CD4-positive, alpha-beta memory T cell (primary cell): ENCODE measurements at regions not wholly inside any gene's neighbourhood (a gene's known extent, or its start where the extent isn't known, plus 50 kb on each side); places are given as distances from the start of the nearest gene placed in this dataset.

Experiments used
- CTCF ChIA-PET: fragments of 350-600 bp; sonication (Branson Sonifier 250); formaldehyde crosslinking; loops from one replicate; lab custom pipeline; 2021; ENCODE audit warnings: inconsistent platforms; ENCODE audit not compliant: partially characterized antibody; lab: Charles Lee
- POLR2A ChIA-PET: fragments of 350-600 bp; sonication (Branson Sonifier 250); formaldehyde crosslinking; loops from one replicate; lab custom pipeline; 2021; ENCODE audit not compliant: partially characterized antibody; lab: Charles Lee
- DNase-seq, 5 donors: peaks; one replicate each; pipeline versions ENCODE4 v3.0.0 to v3.0.0-alpha.2; 2020 to 2022; ENCODE audit warnings: mixed read lengths in 1 of 5
- H3K27ac ChIP-seq: one replicate; pipeline ENCODE4 v1.7.0; 2013; ENCODE audit warnings: low read depth, low read length
- H3K27me3 ChIP-seq: 2 replicates; pipeline ENCODE4 v1.7.0; 2013; ENCODE audit warnings: mild to moderate bottlenecking, low read length, moderate library complexity; ENCODE audit not compliant: insufficient read depth
- H3K36me3 ChIP-seq: 2 replicates; pipeline ENCODE4 v1.7.0; 2013; ENCODE audit warnings: mild to moderate bottlenecking, low read length, moderate library complexity; ENCODE audit not compliant: insufficient read depth
- H3K4me1 ChIP-seq: 2 replicates; pipeline ENCODE4 v1.7.0; 2013; ENCODE audit warnings: mild to moderate bottlenecking, low read length, moderate library complexity; ENCODE audit not compliant: insufficient read depth
- H3K4me3 ChIP-seq, 2 donors: one replicate each; pipeline ENCODE4 v1.7.0; 2013; ENCODE audit warnings: low read length in 2 of 2, mild to moderate bottlenecking in 1 of 2
- H3K9me3 ChIP-seq, 2 donors: one replicate each; pipeline ENCODE4 v1.7.0; 2013; ENCODE audit warnings: low read length in 2 of 2, control low read depth in 1 of 2; ENCODE audit not compliant: control insufficient read depth in 1 of 2
- H3K27ac Mint-ChIP-seq, 7 donors: one replicate each; pipeline ENCODE4 v1.8.0; 2020 to 2021; ENCODE audit warnings: mixed read lengths in 7 of 7, mild to moderate bottlenecking in 6 of 7, inconsistent platforms in 3 of 7, moderate library complexity in 3 of 7
- H3K27me3 Mint-ChIP-seq, 2 donors: one replicate each; pipeline ENCODE4 v1.8.0; 2020 to 2021; ENCODE audit warnings: mixed read lengths in 2 of 2
- H3K36me3 Mint-ChIP-seq, 2 donors: one replicate each; pipeline ENCODE4 v1.8.0; 2020 to 2021; ENCODE audit warnings: mixed read lengths in 2 of 2, inconsistent platforms in 1 of 2, mild to moderate bottlenecking in 1 of 2
- H3K4me1 Mint-ChIP-seq, 4 donors: one replicate each; pipeline ENCODE4 v1.8.0; 2020 to 2021; ENCODE audit warnings: mixed read lengths in 4 of 4, mild to moderate bottlenecking in 1 of 4
- H3K4me3 Mint-ChIP-seq, 8 donors: one replicate each; pipeline ENCODE4 v1.8.0; 2020 to 2021; ENCODE audit warnings: mixed read lengths in 8 of 8, mild to moderate bottlenecking in 7 of 8, moderate library complexity in 6 of 8, inconsistent platforms in 3 of 8
- H3K9me3 Mint-ChIP-seq, 8 donors: one replicate each; pipeline ENCODE4 v1.8.0; 2020 to 2021; ENCODE audit warnings: mixed read lengths in 8 of 8, mild to moderate bottlenecking in 5 of 8, inconsistent platforms in 3 of 8, moderate library complexity in 1 of 8
- intact Hi-C: fragments of 100-400 bp; cut with micrococcal nuclease; formaldehyde crosslinking; loops from one replicate; pipeline ENCODE4 v1.15.1; 2023

GRCh38 chr20:51085769-51086168, 62.9 kb upstream of the KCNG1 start:
- Histone ChIP-seq H3K36me3 (no peaks in the 10 kb centered on the region), H3K4me1 (no peaks in the 10 kb centered on the region), H3K27ac (no peak overlapping the region), H3K9me3 (no peaks in the 10 kb centered on the region), H3K4me3 (no peak overlapping the region), H3K27me3 (peaks cover 8% of the 10 kb centered on the region)
- Mint-ChIP-seq H3K9me3 (no peaks in the 10 kb centered on the region), H3K4me3 (no peak overlapping the region), H3K36me3 (no peaks in the 10 kb centered on the region), H3K27me3 (peaks cover 19 to 37% of the 10 kb centered on the region in 2 donors), H3K4me1 (no peaks in the 10 kb centered on the region), H3K27ac (no peak overlapping the region)
- CTCF ChIA-PET = no interaction called here
- POLR2A ChIA-PET = no interaction called here
- intact Hi-C loops = no loop called here
- no peak for DNase-seq

- no peaks in the 10 kb centered on the region for H3K4me1 ChIP-seq
- H3K9me3 Mint-ChIP-seq = no peaks in the 10 kb centered on the region
- no peaks in the 10 kb centered on the region for H3K27me3 ChIP-seq
- no peaks in the 10 kb centered on the region for H3K36me3 Mint-ChIP-seq
- H3K27ac Mint-ChIP-seq = no peak overlapping the region
- peaks cover 18 to 34% of the 10 kb centered on the region in 2 donors for H3K27me3 Mint-ChIP-seq
- CTCF ChIA-PET = no interaction called here
- no peak overlapping the region for H3K4me3 Mint-ChIP-seq
- no peak overlapping the region for H3K4me3 ChIP-seq
- no peaks in the 10 kb centered on the region for H3K4me1 Mint-ChIP-seq
- H3K27ac ChIP-seq = no peak overlapping the region
- H3K36me3 ChIP-seq = no peaks in the 10 kb centered on the region
- H3K9me3 ChIP-seq = no peaks in the 10 kb centered on the region
- POLR2A ChIA-PET = no interaction called here
- intact Hi-C loops = no loop called here
- no peak for DNase-seq
These were observed 61.9 kb upstream of the KCNG1 start for GRCh38 chr20:51084593-51085377.

GRCh38 chr20:51083447-51083846, 60.5 kb upstream of the KCNG1 start:
- H3K36me3 ChIP-seq = no peaks in the 10 kb centered on the region
- no peaks in the 10 kb centered on the region for H3K4me1 Mint-ChIP-seq
- H3K4me1 ChIP-seq = no peaks in the 10 kb centered on the region
- H3K27me3 Mint-ChIP-seq = peaks cover 22 to 38% of the 10 kb centered on the region in 2 donors
- no peaks in the 10 kb centered on the region for H3K36me3 Mint-ChIP-seq
- no peak overlapping the region for H3K27ac Mint-ChIP-seq
- H3K4me3 Mint-ChIP-seq = no peak overlapping the region
- DNase-seq = no peak
- ChIA-PET POLR2A (interaction anchor here (0.5 kb wide), 1 partner anchor 105 kb away, joined by 3 read pairs; no protein-coding TSS in a partner anchor), CTCF (no interaction called here)
- intact Hi-C loops = no loop called here
- no peaks in the 10 kb centered on the region for H3K9me3 ChIP-seq
- H3K27me3 ChIP-seq = no peaks in the 10 kb centered on the region
- H3K9me3 Mint-ChIP-seq = no peaks in the 10 kb centered on the region
- no peak overlapping the region for H3K4me3 ChIP-seq
- no peak overlapping the region for H3K27ac ChIP-seq

- DNase-seq = no peak
- Histone ChIP-seq H3K9me3 (no peaks in the 10 kb centered on the region), H3K4me3 (no peak overlapping the region), H3K36me3 (no peaks in the 10 kb centered on the region), H3K27me3 (no peaks in the 10 kb centered on the region), H3K27ac (no peak overlapping the region), H3K4me1 (no peaks in the 10 kb centered on the region)
- Mint-ChIP-seq H3K27me3 (peaks cover 22 to 39% of the 10 kb centered on the region in 2 donors), H3K36me3 (no peaks in the 10 kb centered on the region), H3K4me3 (no peak overlapping the region), H3K4me1 (no peaks in the 10 kb centered on the region), H3K27ac (no peak overlapping the region), H3K9me3 (no peaks in the 10 kb centered on the region)
- ChIA-PET POLR2A (interaction anchor here (0.5 kb wide), 1 partner anchor 104 kb away, joined by 3 read pairs; no protein-coding TSS in a partner anchor), CTCF (no interaction called here)
- intact Hi-C loops = no loop called here
These were observed 60.1 kb upstream of the KCNG1 start for GRCh38 chr20:51082988-51083387.

- Mint-ChIP-seq H3K27me3 (peaks cover 25 to 38% of the 10 kb centered on the region in 2 donors), H3K4me1 (no peaks in the 10 kb centered on the region), H3K36me3 (no peaks in the 10 kb centered on the region), H3K27ac (no peak overlapping the region), H3K9me3 (no peaks in the 10 kb centered on the region), H3K4me3 (no peak overlapping the region)
- Histone ChIP-seq H3K4me1 (no peaks in the 10 kb centered on the region), H3K27me3 (no peaks in the 10 kb centered on the region), H3K36me3 (no peaks in the 10 kb centered on the region), H3K27ac (no peak overlapping the region), H3K9me3 (no peaks in the 10 kb centered on the region), H3K4me3 (no peak overlapping the region)
- intact Hi-C loops = no loop called here
- POLR2A ChIA-PET = no interaction called here
- no peak for DNase-seq
- CTCF ChIA-PET = no interaction called here
These were observed 57.6 kb upstream of the KCNG1 start for GRCh38 chr20:51080516-51080915.

GRCh38 chr20:51079488-51079887, 56.6 kb upstream of the KCNG1 start:
- H3K36me3 ChIP-seq = no peaks in the 10 kb centered on the region
- no peak for DNase-seq
- ChIA-PET CTCF (no interaction called here), POLR2A (no interaction called here)
- H3K27me3 Mint-ChIP-seq = peaks cover 29 to 44% of the 10 kb centered on the region in 2 donors
- no peak overlapping the region for H3K4me3 Mint-ChIP-seq
- no peaks in the 10 kb centered on the region for H3K4me1 Mint-ChIP-seq
- H3K27me3 ChIP-seq = no peaks in the 10 kb centered on the region
- no peaks in the 10 kb centered on the region for H3K9me3 ChIP-seq
- H3K36me3 Mint-ChIP-seq = no peaks in the 10 kb centered on the region
- no peak overlapping the region for H3K27ac ChIP-seq
- intact Hi-C loops = no loop called here
- H3K4me1 ChIP-seq = no peaks in the 10 kb centered on the region
- peaks cover 0 to under 1% (median 0%) of the 10 kb centered on the region in 8 donors for H3K9me3 Mint-ChIP-seq
- no peak overlapping the region for H3K4me3 ChIP-seq
- H3K27ac Mint-ChIP-seq = no peak overlapping the region

- Histone ChIP-seq H3K4me1 (no peaks in the 10 kb centered on the region), H3K9me3 (no peaks in the 10 kb centered on the region), H3K27ac (no peak overlapping the region), H3K36me3 (no peaks in the 10 kb centered on the region), H3K4me3 (no peak overlapping the region), H3K27me3 (peaks cover 5% of the 10 kb centered on the region)
- Mint-ChIP-seq H3K4me1 (no peaks in the 10 kb centered on the region), H3K36me3 (no peaks in the 10 kb centered on the region), H3K9me3 (peaks cover 0 to 7% (median 3%) of the 10 kb centered on the region in 8 donors), H3K27ac (no peak overlapping the region), H3K27me3 (peaks cover 27 to 41% of the 10 kb centered on the region in 2 donors), H3K4me3 (peak overlapping the region in 1 of 8 donors; percentile 52)
- intact Hi-C loops = no loop called here
- ChIA-PET POLR2A (no interaction called here), CTCF (no interaction called here)
- no peak for DNase-seq
These were observed 54.8 kb upstream of the KCNG1 start for GRCh38 chr20:51077686-51078060.
